Fibroblast of peridontal ligament (primary cell): ENCODE measurements at regions not wholly inside any gene's neighbourhood (a gene's known extent, or its start where the extent isn't known, plus 50 kb on each side); places are given as distances from the start of the nearest gene placed in this dataset.

Experiments
- DNase-seq: peaks from one replicate; pipeline ENCODE4 v3.0.0-alpha.2; 2010; ENCODE audit errors: extremely low read depth

DNA sequence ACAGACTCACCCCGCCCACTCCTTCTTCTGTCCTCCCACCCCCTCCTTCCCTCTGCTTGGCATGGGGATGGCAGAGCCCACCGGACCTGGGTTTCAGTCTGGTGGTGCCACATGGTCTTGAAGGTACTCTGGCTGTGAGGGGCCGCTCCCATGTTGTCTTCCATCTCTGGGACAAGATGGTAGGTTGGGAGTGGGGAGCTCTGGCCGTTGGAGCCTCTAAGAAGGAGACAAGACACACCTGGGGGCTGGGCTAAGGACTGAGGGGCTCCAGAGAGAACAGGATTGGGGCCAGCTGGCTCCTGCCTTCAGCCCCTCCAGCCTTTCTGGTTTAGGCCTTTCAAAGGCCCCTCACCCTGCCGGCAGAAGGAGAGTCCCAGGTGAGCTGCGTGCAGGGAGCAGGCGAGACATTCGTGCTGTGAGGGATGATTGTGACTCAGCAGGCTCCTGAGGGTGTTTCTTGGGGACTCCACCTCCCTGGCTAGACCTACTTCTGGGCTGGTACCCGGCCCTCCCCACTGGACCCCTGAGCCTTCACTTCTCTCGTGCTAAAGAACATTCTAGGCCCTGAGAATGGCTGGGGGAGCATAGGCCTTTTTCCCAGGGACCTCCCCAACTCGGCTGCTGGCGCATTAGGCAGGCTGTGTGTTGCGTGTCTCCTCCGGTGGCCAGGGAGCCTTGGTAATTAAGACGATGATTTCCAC, 128.2 kb upstream of the HAAO start:
- no peak for DNase-seq

DNA sequence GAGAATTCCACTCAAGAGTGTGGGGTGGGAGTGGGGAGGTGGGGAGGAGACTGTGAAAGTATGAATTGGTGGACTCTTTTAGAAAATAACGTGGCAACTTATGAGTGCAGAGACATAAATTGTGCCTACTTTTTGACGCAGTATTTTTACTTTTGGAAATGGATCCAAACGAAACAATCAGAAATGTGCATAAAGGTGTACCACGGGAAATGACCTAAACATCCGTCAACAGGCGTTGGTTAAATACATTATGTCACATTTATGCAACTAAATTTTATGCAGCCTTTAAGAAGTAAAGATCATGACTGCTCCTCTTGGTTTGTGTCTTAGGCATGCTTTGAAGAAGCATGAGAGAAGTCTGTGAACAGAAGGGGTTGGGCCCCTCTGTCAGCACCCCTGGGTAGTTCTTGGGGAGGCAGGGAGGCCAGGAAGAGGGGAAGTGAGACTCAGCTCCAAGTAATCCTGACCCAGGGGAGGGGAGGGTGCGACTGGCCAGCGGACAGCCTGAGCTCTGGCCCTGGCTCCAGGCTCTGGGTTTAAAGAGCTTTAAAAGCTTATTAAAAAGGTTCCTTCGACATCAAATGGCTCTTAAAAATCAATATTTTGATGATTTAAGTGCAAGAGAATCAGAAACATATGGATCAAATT, 126.4 kb upstream of the HAAO start:
- DNase-seq, result peak; percentile 51

DNA sequence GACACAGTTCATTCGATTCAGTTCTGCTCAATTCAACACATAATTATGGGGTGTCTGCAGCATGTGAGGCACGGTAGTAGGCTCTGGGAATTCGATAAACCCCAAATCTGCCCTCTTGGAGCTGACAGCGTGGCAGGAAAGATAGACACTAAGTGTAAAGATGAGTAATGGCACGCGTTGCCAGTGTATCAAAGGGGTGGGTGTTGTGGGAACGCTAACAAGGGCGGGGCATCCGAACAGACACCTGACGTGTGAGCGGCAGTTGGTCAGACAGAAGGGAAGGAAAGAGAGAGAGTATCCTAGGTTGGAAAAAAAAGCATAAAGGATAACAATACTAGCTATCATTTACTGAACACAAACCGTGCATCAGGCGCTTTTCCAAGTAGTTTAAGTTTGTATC, 125.7 kb upstream of the HAAO start:
- no peak for DNase-seq

DNA sequence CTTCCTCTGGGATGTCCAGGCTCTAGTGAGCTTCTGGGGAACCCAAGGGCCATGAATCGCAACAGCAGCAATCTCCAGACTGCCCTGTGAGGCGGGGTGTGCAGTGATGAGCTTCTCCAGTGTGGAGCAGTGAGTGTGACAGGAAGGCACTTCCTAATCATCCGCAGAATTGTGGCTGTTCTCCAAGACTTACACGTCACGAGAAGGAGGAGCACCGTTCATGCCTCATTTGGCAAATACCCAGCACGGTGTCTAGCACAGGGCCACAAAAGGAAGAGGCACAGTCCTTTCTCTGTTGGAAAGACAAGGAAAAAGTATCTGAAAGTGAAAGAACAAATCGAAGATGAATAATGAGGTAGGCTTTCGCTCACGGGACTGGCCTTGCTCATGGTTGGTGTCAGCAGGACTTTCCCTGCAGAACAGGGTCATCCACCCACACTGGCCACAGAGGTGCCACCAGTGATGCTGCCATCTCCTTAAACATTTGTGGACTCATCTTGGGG, 125.1 kb upstream of the HAAO start:
- DNase-seq, result no peak

DNA sequence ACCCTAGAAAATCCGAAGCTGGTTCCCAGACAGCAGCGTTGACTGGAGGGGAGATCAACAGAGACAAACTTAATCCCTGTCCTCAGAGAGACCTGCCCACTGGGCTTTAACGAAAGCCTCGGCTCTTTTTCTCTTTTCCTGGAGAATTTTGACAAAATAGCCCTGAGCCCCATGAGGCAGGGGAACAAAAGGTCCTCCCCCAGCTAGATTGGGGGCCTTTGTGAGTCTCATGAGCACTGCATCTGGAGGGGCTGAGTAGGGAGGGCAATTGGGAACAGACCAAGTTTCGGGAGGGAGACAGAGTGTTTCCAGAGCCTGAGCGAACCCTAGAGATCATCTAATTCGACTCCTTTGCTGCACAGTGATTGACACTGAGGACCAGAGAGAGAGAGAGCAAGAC, 123.9 kb upstream of the HAAO start:
- DNase-seq, result no peak

DNA sequence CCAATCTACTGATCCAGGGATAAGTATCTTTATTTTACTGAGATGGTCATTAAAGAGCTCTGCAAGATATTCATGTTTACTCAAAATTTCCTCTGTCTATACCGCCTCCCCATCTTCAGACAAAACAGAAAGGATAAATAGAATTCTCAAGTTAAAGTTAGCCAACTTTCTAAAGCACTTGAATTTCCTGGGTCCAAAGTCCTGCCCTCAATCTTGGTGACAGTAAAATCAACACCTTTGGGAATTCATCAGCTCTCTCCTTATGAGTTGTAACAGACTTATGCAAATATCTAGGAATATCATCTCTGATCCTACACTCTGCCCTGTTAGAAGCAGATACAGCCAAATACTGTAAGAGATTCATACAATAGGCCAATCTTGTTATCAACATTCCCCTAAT, 122.5 kb upstream of the HAAO start:
- no peak for DNase-seq

DNA sequence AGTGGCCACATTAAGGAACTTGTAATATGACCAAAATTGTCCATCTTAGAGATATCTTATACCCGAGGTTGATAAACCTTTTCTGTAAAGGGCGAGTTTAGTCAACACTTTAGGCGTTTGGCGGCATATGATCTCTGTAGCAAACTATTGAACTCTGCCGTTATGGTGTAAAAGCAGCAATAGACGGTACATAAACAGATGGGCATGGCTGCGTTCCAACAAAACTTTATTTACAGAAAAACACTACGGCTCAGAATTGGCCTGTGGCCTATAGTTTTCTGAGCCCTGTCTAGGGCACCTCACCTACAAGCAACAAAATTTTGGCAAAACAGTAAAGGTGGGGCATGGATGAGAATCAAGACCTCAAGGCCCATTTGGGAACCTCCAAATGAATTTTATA, 121.9 kb upstream of the HAAO start:
- no peak for DNase-seq

DNA sequence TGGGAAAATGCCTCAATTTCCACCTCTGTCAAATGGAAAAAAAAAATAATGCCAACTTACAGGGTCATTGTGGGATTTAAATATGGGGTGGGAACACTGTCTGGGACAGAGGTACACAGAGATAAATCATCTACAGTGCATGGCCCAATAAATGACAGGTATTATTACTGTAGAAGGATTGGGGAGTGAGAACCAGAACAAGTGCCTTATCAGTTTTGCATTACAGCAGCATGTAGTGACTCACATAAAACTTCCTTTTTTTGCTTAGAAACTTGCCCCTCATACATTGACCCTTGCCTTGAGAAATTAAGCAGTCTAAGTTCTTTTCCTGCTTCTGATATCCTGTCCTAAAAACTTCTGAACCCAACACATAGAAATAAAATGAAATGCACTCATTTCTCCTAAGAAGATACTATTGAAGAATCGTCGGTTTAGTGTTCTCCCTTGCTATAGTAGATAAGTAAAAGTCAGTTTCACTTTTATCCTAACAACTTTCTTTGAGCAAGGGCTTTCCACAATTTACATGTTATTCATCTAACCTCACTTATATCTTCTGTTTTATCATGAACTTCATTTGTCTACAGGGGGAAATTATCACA, 121.0 kb upstream of the HAAO start:
- DNase-seq, result no peak

DNA sequence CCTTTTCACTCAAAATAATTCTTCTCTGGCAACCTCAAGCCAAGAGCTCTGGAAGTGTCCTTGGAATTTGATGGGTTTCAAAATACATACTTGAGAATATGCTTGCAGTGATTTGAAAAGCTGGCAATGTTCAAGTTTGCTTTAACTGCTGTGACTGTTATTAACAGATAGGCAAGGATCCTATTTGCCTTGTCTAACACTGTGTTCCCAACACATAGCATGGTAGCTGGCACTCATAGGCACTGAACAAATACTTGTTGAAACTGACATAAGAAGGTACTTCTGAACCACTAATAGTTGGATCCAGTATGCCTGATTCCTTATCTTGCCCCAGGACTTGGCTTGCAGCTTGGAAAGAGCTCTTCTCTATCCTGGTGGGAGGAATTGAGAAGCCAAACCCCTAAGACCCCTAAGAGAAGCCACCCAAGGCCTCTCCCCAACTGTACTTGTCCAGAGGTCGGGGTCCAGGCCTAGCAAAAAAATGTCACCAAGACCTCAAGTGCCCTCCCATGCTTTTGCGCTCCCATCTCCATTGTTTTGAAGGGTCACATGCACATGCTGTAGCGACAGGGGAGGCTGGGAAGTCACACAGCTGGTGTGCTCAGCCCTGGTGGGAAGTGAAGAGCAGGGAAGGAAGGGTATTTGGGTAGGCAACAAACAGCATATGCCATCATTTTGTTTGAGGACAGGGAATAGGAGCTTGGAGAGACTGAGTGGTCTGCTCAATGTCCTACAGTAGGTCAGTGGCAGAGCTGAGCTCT, 118.4 kb upstream of the HAAO start:
- DNase-seq, result no peak

DNA sequence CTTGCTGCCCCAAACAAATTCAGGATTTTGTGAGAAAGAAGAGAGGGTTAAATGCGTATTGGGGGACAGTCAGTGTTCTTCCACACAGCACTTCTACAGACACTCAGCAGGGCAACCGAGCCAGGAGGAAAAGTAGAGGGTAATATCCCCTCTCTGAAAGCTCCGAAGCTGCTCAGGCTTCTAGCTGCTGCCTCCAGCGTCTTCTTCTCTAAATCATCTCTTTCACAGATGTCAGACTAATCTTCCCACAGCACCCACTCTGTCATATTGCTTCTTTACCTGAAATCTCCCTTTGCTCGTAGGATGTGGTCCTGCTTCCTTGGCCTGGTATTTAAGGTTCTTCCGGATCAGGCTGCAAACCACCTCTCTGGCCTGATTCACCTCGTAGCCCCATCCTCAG, 117.6 kb upstream of the HAAO start:
- no peak for DNase-seq

DNA sequence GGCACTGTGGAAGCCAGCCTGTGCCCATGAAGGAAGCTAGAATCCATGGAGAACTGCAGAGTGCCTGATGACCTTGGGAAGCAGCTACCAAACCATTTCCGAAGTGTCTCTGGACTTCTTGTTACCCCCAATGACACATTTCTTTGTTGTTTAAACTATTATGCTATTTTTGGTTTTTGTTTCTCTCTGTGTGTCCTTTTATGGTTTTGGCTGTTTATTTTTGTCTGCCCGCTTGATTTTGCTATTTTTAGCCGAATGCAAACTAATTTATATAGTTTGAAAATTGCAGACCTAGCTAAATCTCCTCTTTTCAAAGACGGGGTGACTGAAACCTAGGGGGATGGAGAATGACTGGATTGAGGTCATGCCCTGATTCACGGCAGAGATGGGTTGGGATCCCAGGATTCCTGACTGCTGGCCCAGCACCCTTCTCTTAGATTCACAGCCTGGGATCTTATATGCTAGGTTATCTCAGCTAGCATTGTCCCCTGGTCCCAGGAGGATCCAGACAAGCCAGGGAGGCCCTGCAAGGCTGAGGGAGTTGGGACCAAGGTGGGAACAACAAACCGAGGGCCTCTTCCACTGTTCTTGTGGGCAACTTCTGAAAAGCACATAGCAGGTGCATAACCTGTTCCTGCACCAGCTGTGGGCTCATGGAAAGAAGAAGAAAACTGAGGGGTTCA, 116.3 kb upstream of the HAAO start:
- DNase-seq, result no peak

DNA sequence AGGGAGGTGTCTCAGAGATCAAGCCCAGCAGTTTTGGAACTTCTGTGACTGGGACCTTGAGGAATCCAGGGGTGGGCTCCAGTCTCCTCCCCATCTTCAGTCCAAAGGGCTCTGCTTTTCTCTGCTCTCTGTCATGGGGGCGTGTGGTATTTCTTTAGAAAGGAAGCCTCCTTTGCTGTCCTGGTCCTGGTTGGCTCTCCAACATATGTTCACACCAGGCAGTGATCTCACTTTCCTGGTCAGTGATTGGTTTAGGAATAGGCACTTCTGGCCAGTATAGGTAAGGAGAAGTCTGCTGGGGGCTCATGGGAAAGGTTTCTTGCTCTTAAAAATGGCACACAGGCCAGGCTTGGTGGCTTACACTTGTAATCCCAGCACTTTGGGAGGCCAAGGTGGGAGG, 115.5 kb upstream of the HAAO start:
- no peak for DNase-seq

DNA sequence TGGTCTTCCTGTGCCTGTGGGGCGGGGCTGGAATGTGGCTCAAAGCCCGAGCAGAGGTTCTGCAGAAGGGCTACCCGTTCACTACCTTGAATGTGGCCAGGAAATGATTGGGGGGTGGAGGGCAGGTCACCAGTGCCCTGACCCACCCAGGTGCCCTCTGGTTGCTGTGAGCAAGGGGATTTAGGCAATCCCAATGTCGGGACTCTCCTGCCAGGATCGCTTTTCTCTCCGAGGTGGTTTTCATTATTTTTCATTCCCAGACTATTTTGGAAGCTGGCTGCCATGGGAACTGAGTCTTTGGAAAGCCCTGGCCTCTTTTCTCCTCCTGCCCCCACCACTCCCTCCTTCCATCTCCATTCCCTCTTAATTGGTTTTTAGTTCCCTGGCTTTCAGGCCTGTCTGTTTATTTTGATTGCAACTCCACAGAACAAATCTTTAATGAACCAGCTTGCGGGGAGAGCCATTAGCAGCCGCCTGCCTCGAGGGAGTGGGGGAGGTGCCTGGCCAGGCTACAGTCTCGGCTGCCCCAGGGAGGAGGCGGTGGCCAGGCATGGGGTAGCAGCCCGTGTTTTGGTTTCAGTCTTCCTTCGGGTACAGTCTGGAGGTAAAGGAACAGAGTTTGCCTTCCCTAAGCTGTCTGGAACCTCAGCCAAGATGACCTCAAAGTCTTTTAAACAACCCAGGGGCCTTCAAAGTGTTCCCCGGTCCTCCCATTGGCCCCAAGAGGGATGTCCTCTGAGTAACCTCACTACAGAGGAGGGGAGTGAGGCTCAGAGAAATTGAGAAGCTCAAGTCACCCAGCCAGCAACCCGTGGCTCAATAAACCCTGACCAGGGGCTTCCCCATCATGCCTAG, 114.4 kb upstream of the HAAO start:
- peak; percentile 92 for DNase-seq

DNA sequence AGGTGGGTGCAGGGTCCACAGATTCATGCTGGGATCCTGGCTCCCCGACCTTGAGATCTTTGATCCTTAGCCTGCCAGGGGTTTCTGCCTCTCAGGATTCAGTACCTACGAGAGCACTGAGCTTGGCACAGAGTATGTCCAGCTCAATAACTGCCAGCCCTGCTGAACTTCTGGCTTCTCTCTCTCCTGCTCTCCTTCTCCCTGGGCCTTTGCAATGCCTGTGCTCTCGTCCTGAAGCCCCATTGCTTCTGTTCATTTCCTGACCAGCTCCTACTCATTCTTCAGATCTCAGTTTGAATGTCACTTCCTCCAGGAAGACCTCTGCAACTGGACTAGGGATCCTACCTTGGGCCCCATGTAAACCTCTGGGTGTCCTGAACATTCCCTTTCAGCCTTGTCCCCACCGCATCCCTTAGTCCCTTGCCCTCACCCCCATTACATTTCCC, 113.8 kb upstream of the HAAO start:
- DNase-seq, result no peak

DNA sequence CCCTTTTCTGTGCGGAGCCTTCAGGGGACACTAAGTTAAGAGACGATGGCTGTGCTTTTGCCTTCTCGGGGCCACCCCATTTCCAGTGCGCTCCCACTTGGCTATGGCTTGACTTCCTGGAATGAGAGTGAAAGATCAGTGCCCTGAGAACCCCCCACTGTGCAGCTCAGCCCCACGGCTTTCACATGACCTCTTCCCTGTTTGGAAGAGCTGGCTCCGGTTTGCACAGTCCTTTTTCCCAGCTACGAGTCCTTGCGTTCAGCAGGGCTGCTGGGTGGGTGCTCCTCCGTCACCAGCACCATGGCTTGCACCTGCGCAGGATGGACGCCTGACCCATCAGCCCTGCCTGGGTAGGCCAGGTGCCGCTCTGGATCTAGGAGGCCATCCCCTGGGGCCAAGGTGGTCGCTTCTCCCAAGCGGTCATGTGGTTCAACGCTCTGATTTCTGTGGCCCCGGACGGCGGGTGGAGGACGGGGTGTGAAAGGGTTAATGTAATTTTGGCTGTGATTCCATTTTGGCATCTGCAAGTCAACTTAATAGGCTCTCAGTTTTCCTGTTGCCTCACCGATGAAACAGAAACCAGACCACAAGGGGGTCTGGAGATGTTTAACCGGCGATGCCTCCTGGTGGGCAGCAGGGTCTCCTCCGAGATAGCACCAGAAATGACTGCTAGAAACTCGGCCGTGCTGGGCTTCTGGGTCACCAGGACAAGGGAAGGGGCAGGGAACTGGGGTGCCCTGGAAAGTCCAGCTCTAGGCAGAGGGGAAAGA, 113.1 kb upstream of the HAAO start:
- DNase-seq, result peak; percentile 53

DNA sequence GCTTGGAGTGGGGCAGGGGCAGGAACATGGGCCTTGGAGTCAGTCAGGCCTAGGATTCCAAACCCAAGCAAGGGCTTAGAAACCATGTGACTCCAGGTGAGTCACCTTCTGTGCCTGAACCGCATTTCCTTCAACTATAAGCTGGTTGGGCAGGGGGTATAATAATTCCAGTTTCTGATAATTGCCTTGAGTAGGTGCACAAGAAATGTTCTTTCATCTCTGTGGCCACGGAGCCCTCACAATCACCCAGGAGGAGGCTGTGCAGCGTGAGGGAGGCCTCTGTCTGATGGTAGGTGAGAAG, 112.1 kb upstream of the HAAO start:
- no peak for DNase-seq

DNA sequence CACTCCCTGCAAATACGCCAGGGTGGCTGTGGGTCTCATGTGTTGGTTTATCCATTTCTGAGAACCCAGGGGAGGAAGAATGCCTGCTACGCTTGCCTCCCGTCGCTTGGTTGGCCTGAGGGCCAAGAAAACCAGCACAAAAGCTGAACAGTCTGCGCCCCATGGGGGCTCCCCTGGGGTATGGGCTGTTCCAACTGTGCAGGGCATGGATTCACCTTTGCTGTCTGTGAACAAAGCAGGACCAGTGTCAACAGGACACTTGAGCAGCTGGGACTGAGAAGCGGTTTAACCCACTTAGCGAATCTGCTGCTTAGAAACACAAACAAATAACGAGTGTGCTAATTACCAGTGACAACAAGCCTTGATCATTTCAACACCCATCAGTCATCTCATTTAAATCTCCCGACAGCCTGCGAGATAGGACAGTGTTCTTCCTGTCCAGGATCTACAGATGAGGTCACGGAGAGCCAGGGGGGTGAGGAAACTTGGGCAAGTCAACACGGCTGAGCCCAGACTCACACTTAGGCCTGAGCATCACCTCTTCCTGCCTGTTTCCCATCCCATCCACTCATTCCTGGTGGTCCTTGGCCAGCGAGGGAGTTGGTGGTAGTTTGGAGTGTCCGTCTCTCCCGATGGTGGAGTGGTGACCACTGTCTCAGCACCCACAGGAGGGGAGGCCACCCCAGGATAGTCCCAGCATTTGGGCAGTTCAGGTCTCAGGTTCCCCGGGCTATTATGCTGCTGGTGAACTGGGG, 111.6 kb upstream of the HAAO start:
- no peak for DNase-seq

DNA sequence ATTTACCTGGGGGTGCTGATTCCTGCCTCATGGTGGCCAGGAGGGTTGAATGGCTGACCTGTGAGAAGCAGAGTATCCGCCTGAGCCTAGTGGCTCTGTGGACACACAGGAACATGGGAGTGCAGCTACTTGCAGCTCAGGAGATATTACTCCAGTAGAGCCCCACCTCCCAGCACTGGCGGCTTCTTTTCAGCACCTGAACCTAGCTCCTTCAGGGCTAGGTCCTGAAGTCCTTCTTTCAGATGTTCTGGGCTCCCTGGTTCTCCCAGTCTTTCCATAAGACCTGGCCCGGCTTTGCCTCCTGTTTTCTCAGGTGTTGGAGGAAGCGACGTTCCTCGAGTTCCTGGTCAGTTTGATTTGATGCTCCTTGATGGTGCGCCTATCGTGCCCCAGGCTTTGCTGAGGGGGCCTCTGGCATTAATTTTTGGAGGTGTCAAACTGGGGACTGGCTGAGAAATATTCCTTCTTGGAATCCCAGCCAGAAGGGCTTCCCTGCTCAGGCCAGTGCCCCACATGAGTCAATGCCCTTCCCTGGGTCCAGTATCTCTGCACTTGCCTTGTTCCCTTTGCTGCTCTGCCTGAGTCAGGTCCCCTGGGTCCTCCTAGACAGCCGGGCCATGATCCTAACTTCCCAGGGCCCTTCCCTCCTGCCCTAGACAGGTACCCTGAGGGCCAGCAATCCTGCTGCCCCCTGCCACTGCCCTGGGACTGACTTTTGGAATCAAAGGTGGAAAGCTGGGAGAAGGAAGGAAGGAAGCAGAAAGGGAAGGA, 110.7 kb upstream of the HAAO start:
- no peak for DNase-seq
